GM20000 (cell line): ENCODE measurements at regions not wholly inside any gene's neighbourhood (a gene's known extent, or its start where the extent isn't known, plus 50 kb on each side); places are given as distances from the start of the nearest gene placed in this dataset.

Experiments used
- DNase-seq: peaks from one replicate; pipeline ENCODE4 v3.0.0; 2012; ENCODE audit warnings: low spot score
- CTCF ChIP-seq: IDR thresholded peaks from 2 replicates; pipeline ENCODE4 v1.5.1; 2012; ENCODE audit warnings: mild to moderate bottlenecking, control low read depth; ENCODE audit errors: extremely low read depth, missing control alignments

GRCh38 chr17:71115669-71115972 is 946.3 kb downstream of the KCNJ2 start:
- no peak for TF ChIP-seq CTCF
- DNase-seq = no peak

DNA sequence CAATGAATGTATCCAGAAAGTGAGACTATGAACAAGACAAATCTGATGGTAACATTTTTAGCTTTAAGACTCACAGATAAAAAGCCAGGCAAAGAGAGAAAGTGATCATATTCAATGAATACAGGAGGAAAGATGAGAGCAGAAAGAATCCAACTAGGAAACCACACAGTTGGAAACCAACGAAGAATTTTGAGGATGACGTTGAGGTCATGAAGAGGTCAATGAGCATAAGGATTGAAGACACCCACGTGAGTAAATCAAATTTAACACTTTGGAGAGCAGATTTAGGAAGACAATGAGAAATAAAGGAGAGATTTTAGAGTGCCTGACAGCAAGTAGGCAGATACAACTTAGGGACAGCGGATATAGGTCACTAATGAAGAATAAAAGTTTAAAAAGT is 948.1 kb downstream of the KCNJ2 start:
- no peak for TF ChIP-seq CTCF
- DNase-seq = no peak

GRCh38 chr17:71118039-71118438 is 948.7 kb downstream of the KCNJ2 start:
- no peak for TF ChIP-seq CTCF
- no peak for DNase-seq

DNA sequence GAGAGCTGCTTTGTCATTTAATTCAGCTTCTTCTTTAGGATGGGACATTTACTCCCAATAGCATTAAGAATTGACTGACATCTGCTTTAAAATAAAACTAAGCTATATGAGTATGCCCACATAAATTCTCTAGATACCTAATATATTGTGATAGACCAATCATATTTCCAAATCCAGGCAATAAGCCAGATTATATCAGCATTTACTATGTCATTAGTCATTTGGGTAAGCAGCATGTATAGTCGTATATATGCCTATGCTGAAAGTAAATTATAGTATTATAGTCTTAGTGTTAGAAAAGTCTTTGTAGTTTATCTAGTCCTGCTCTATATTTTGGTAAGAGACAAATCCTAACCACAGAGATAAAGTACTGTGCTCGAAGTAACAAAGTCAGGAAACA is 958.1 kb downstream of the KCNJ2 start:
- no peak for DNase-seq
- TF ChIP-seq CTCF = no peak

DNA sequence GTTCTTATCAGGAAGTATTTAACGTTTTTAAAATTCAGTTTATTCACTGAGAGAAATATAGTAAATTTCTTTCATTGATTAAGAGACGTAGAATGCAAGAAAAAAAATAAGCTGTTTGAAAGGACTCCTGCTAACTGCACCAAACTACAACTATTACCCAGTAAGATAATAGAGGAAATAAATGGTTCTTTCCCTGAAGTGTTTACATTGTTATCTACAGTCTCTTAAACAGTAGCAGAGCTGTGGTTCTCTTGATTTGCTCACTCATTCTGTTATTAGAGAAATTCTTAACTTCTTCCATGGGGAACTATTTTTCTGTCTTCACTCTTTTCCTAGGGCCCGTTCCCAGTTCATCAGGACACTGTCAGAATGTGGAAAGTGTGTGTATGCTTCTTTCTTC is 973.0 kb downstream of the KCNJ2 start:
- TF ChIP-seq CTCF = no peak
- no peak for DNase-seq

DNA sequence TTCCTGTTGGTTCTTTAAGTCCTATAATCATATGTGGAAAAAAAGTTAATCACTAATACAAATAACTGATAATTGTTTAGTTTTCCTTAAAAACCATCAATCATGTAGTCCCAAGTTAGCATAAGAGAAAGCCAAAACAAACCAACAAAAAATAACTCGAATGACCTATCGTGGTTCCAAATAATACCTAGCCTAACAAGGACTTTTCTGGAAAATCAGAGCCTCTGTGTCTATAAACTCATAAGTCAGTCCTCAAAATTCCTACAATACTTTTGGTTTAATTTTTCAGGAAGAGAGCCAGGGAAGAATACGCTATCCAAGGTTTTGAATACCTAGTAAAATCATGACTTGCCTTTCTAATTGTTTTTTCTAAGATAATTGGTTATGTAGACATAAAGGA is 975.3 kb upstream of the SOX9 start:
- no peak for TF ChIP-seq CTCF
- no peak for DNase-seq

DNA sequence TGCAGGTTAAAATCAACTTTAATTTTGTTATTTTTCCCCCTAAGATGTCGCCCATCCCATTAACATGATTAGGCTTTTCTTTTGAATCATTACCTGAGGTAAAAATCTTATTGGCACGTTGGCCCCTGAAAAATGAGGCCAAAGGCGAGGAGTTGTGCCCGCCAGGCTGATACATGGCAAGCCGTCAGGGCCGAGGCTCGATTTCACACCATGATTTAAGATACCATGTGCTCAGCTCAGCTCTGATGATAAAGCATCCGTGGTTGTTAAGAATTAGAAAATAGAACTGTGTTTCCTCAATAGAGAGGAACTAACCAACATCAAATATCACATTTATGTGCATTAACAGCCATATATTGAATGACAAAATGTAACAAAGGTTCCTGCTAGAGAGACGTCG is 972.9 kb upstream of the SOX9 start:
- TF ChIP-seq CTCF = no peak

DNA sequence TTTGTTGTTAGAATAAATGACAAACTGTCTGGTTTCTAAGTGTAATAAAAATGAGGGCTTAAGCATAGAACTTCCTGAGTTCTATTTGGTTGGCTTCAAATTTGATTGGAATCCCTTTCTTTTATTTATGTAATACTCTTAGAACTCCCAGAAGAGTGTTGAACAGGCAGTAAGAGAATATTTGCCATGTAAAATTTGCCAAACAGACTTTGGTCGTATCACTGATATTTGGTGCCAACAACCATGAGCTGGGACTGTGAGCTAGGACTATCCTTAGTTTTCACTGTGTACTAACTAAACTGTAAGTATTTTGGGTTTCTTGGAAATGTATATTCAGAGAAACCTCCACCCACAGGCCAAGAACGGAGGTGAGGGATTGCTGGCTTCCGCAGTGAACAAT is 971.2 kb upstream of the SOX9 start:
- no peak for TF ChIP-seq CTCF

More for the DNA sequence above, 972.9 kb upstream of the SOX9 start:
- DNase-seq = no peak

More for the DNA sequence above, 971.2 kb upstream of the SOX9 start:
- no peak for DNase-seq
